Endothelial cell of umbilical vein (primary cell): ENCODE measurements at regions not wholly inside any gene's neighbourhood (a gene's known extent, or its start where the extent isn't known, plus 50 kb on each side); places are given as distances from the start of the nearest gene placed in this dataset.

Experiments used
- CTCF ChIP-seq, 2 donors: IDR thresholded peaks; 1 replicate in 1 of 2; 2 replicates in 1 of 2; pipeline ENCODE4 v1.5.1; 2011; ENCODE audit warnings: low read length in 2 of 2, mild to moderate bottlenecking in 2 of 2, moderate library complexity in 2 of 2, control low read depth in 1 of 2, inconsistent platforms in 1 of 2, low read depth in 1 of 2; ENCODE audit not compliant: insufficient read depth in 1 of 2; ENCODE audit errors: extremely low read depth in 1 of 2
- POLR2A ChIP-seq: IDR thresholded peaks from 2 replicates; pipeline ENCODE4 v1.6.1; 2012; ENCODE audit warnings: low read depth, mild to moderate bottlenecking, control low read depth, low read length

GRCh38 chr1:228911225-228912210, 176.2 kb downstream of the RHOU start:
- TF ChIP-seq CTCF (IDR thresholded peaks at IDR 0.05; ENCODE audit: extremely low read depth in 1 of 2, insufficient read depth in 1 of 2, low read depth in 1 of 2, low read length in 2 of 2) (no peak), POLR2A (no peak)
